ENCODE measurements at regions not wholly inside any gene's neighbourhood (a gene's known extent, or its start where the extent isn't known, plus 50 kb on each side); places are given as distances from the start of the nearest gene placed in this dataset.

DNA sequence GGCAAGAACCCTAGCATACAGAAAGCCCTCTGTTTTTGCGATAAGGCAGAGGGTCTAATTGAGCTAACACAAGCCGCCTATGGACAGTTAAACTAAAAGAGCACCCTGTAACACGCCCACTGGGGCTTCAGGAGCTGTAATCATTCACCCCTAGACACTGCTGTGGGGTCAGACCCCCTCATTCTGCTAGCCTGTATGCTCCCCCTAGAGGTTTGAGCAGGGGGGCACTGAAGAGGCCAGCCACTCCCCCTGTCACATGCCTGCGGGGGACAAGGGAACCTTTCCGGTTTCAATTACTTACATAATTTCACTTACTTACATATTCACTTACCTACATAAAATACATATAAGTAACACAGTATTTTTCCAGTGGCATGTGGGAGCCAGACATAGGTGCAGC, 469.5 kb upstream of the FAM241A start:
- intact Hi-C loops (cut with micrococcal nuclease): no loop called here
- H3K4me3 ChIP-seq (ENCODE audit: control extremely low read depth in 1 of 5, extremely low read depth in 1 of 5, insufficient read depth in 1 of 5, low read depth in 2 of 5, low read length in 4 of 5): no peak overlapping the region
- no peak overlapping the region for H3K27ac ChIP-seq (ENCODE audit: low read length in 2 of 2)
- DNase-seq (no peak), ATAC-seq (ENCODE audit: low read depth) (no peak)
- no peak overlapping the region for H2AFZ ChIP-seq (ENCODE audit: insufficient read depth, low read depth, low read length, poor library complexity, severe bottlenecking)
- ChIA-PET POLR2A (no interaction called here), CTCF (no interaction called here)
- no peaks in the 10 kb centered on the region for H3K36me3 ChIP-seq (replicated peaks in 1 of 2; ENCODE audit: control extremely low read depth in 1 of 2, control insufficient read depth in 1 of 2, extremely low read depth in 1 of 2, insufficient read depth in 2 of 2, low read length in 1 of 2)
- TF ChIP-seq EZH2 (IDR thresholded peaks at IDR 0.05; ENCODE audit: borderline replicate concordance, insufficient read depth, low read depth, low read length, poor library complexity, severe bottlenecking) (no peak), CTCF (IDR thresholded peaks at IDR 0.05) (no peak)
- peaks cover 0 to 5% (median 0%) of the 10 kb centered on the region in 3 donors for H3K9me3 ChIP-seq (ENCODE audit: control extremely low read depth in 1 of 3, control insufficient read depth in 2 of 3, insufficient read depth in 1 of 3, low read length in 2 of 3)
- WGBS (ENCODE audit: insufficient coverage): 83% methylated on average over 3 of the region's 5 CpGs
- no peak overlapping the region for H3K27ac Mint-ChIP-seq
- no peaks in the 10 kb centered on the region for H3K9me3 Mint-ChIP-seq (ENCODE audit: insufficient read depth)
- H3K9ac ChIP-seq (ENCODE audit: low read length): no peak overlapping the region
- H4K20me1 ChIP-seq (ENCODE audit: control insufficient read depth, insufficient read depth, low read length, poor library complexity, severe bottlenecking): no peaks in the 10 kb centered on the region
- H3K27me3 ChIP-seq (replicated peaks in 1 of 4; ENCODE audit: control extremely low read depth in 1 of 4, control insufficient read depth in 3 of 4, insufficient read depth in 4 of 4, low read length in 3 of 4): no peaks in the 10 kb centered on the region
- no peak overlapping the region for H3K4me3 Mint-ChIP-seq
- no peaks in the 10 kb centered on the region for H3K79me2 ChIP-seq (ENCODE audit: control insufficient read depth, insufficient read depth, low read length)
- peaks cover 10% of the 10 kb centered on the region for H3K27me3 Mint-ChIP-seq
- no peak overlapping the region for H3K4me2 ChIP-seq (replicated peaks; ENCODE audit: low read depth, low read length, poor library complexity, severe bottlenecking)
- no peaks in the 10 kb centered on the region for H3K4me1 Mint-ChIP-seq
- no peaks in the 10 kb centered on the region for H3K4me1 ChIP-seq (ENCODE audit: control insufficient read depth in 2 of 2, insufficient read depth in 2 of 2, low read length in 2 of 2)

DNA sequence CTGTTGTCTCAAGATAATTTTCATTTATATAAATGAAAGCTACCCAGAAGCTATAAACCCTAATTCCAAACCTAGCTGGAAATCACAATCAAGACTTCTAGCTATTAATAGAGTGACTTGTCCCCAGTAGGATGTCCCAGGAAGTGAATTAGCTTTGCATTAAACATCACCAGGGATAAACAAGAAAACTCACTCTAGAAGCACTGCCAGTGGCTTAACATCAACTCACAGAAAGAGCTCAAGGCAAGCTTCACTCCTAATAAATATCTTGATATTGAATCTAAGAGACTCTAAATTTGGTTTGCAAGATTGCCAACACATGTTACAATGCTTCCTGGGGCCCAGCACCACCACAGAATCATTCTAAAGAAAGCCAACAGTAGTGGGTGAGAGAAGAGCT, 468.7 kb upstream of the FAM241A start:
- TF ChIP-seq CTCF (IDR thresholded peaks at IDR 0.05) (no peak), EZH2 (IDR thresholded peaks at IDR 0.05; ENCODE audit: borderline replicate concordance, insufficient read depth, low read depth, low read length, poor library complexity, severe bottlenecking) (no peak)
- Mint-ChIP-seq H3K9me3 (ENCODE audit: insufficient read depth) (no peaks in the 10 kb centered on the region), H3K27me3 (peaks cover 10% of the 10 kb centered on the region)

More for the DNA sequence above, 468.7 kb upstream of the FAM241A start:
- DNase-seq (no peak), ATAC-seq (ENCODE audit: low read depth) (no peak)
- H3K4me3 Mint-ChIP-seq: no peak overlapping the region
- Histone ChIP-seq H3K9ac (ENCODE audit: low read length) (no peak overlapping the region), H3K4me2 (replicated peaks; ENCODE audit: low read depth, low read length, poor library complexity, severe bottlenecking) (no peak overlapping the region), H3K4me3 (ENCODE audit: control extremely low read depth in 1 of 5, extremely low read depth in 1 of 5, insufficient read depth in 1 of 5, low read depth in 2 of 5, low read length in 4 of 5) (no peak overlapping the region), H3K36me3 (replicated peaks in 1 of 2; ENCODE audit: control extremely low read depth in 1 of 2, control insufficient read depth in 1 of 2, extremely low read depth in 1 of 2, insufficient read depth in 2 of 2, low read length in 1 of 2) (no peaks in the 10 kb centered on the region), H3K4me1 (ENCODE audit: control insufficient read depth in 2 of 2, insufficient read depth in 2 of 2, low read length in 2 of 2) (no peaks in the 10 kb centered on the region), H2AFZ (ENCODE audit: insufficient read depth, low read depth, low read length, poor library complexity, severe bottlenecking) (no peak overlapping the region), H4K20me1 (ENCODE audit: control insufficient read depth, insufficient read depth, low read length, poor library complexity, severe bottlenecking) (no peaks in the 10 kb centered on the region), H3K27ac (ENCODE audit: low read length in 2 of 2) (no peak overlapping the region), H3K9me3 (ENCODE audit: control extremely low read depth in 1 of 3, control insufficient read depth in 2 of 3, insufficient read depth in 1 of 3, low read length in 2 of 3) (peaks cover 0 to 5% (median 0%) of the 10 kb centered on the region in 3 donors), H3K27me3 (replicated peaks in 1 of 4; ENCODE audit: control extremely low read depth in 1 of 4, control insufficient read depth in 3 of 4, insufficient read depth in 4 of 4, low read length in 3 of 4) (no peaks in the 10 kb centered on the region), H3K79me2 (ENCODE audit: control insufficient read depth, insufficient read depth, low read length) (no peaks in the 10 kb centered on the region)
- ChIA-PET CTCF (no interaction called here), POLR2A (no interaction called here)
- no peak overlapping the region for H3K27ac Mint-ChIP-seq
- H3K4me1 Mint-ChIP-seq: no peaks in the 10 kb centered on the region
- intact Hi-C loops (cut with micrococcal nuclease): no loop called here

All from B cell (primary cell).